GM19324 (cell line): ENCODE measurements at regions not wholly inside any gene's neighbourhood (a gene's known extent, or its start where the extent isn't known, plus 50 kb on each side); places are given as distances from the start of the nearest gene placed in this dataset.
"Not testable (repeated sequence)": the region's sequence is repeated elsewhere in the genome, so short reads cannot be mapped to it uniquely, and the experiment has no call there.

Experiments used
- ATAC-seq: cut with Tn5 transposase; IDR thresholded peaks from one replicate; pipeline ENCODE4 v1.9.1; 2021; ENCODE audit warnings: mild to moderate bottlenecking, moderate library complexity; ENCODE audit not compliant: unreplicated experiment, low FRiP score

GRCh38 chr6:100322886-100323285 is 141.8 kb downstream of the SIM1 start:
- no peak for ATAC-seq

GRCh38 chr6:100320686-100321085 is 144.0 kb downstream of the SIM1 start:
- ATAC-seq: no peak

- no peak for ATAC-seq
Measured at GRCh38 chr6:100317031-100317430, 147.7 kb downstream of the SIM1 start.

- ATAC-seq: no peak
Measured at GRCh38 chr6:100314186-100314585, 150.5 kb downstream of the SIM1 start.

- ATAC-seq: no peak
Measured at GRCh38 chr6:100311707-100312251, 152.9 kb downstream of the SIM1 start.

- no peak for ATAC-seq
Measured at GRCh38 chr6:100309174-100309573, 155.5 kb downstream of the SIM1 start.

GRCh38 chr6:100307561-100307960 is 157.2 kb downstream of the SIM1 start:
- no peak for ATAC-seq

- ATAC-seq: no peak
Measured at GRCh38 chr6:100305209-100305869, 159.4 kb downstream of the SIM1 start.

- no peak for ATAC-seq
Measured at GRCh38 chr6:100304575-100304974, 160.1 kb downstream of the SIM1 start.

- no peak for ATAC-seq
Measured at GRCh38 chr6:100301731-100302130, 163.0 kb downstream of the SIM1 start.

- ATAC-seq: no peak
Measured at GRCh38 chr6:100300221-100300736, 164.4 kb downstream of the SIM1 start.

- ATAC-seq: no peak
Measured at GRCh38 chr6:100296810-100297544, 167.7 kb downstream of the SIM1 start.

- not testable (repeated sequence) for ATAC-seq
Measured at GRCh38 chr6:100295172-100295571, 169.5 kb downstream of the SIM1 start.

GRCh38 chr6:100289285-100289684 is 175.4 kb downstream of the SIM1 start:
- no peak for ATAC-seq

GRCh38 chr6:100288311-100288710 is 176.4 kb downstream of the SIM1 start:
- ATAC-seq: no peak

GRCh38 chr6:100283285-100283684 is 181.4 kb downstream of the SIM1 start:
- ATAC-seq: no peak

GRCh38 chr6:100281471-100281901 is 183.2 kb downstream of the SIM1 start:
- no peak for ATAC-seq

GRCh38 chr6:100276311-100277057 is 188.2 kb downstream of the SIM1 start:
- no peak for ATAC-seq

GRCh38 chr6:100274147-100274546 is 190.6 kb downstream of the SIM1 start:
- no peak for ATAC-seq

GRCh38 chr6:100271625-100272024 is 193.1 kb downstream of the SIM1 start:
- no peak for ATAC-seq

GRCh38 chr6:100271202-100271601 is 193.5 kb downstream of the SIM1 start:
- no peak for ATAC-seq
